ENCODE measurements at regions not wholly inside any gene's neighbourhood (a gene's known extent, or its start where the extent isn't known, plus 50 kb on each side); places are given as distances from the start of the nearest gene placed in this dataset.
"Not testable (repeated sequence)": the region's sequence is repeated elsewhere in the genome, so short reads cannot be mapped to it uniquely, and the experiment has no call there.

- DNase-seq (ENCODE audit: low read depth in 3 of 3): no peak
These were observed 260.2 kb downstream of the SDHAF3 start for GRCh38 chr7:97377713-97378112.

DNA sequence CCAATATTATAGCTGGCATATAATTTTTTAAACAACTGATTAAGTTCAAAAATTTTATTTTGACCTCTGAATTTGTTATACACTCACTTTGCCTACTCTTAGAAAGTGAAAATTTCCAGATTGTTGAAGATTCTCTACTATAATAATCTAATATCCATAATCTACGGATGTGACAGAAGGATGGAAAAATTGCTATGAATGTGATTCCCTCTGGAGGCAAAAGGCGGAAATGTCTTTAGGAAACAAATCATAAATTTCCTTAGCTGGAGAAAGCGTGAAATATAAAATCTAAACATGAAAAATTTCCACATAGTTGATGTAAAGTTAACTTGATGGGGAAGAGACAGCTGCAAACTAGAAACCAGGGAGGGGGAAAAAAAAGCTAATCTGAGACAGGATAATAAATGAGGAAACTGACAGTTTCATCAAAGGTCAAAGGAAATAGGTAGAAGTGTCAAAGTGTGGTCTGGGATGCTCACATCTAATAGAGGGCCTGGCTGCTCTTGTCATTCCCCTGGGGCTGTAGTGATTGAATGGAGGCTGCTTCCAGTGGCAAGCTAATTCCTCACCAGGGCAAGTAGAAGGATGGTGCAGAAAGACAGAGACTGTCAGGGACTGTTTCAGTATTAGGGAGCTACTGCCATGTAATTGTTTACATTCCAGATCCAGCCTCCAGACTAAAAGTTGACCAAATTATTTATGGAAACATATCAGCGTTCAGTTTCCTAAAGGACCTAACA, 264.5 kb downstream of the SDHAF3 start:
- no peak for DNase-seq (ENCODE audit: low read depth in 3 of 3)

DNA sequence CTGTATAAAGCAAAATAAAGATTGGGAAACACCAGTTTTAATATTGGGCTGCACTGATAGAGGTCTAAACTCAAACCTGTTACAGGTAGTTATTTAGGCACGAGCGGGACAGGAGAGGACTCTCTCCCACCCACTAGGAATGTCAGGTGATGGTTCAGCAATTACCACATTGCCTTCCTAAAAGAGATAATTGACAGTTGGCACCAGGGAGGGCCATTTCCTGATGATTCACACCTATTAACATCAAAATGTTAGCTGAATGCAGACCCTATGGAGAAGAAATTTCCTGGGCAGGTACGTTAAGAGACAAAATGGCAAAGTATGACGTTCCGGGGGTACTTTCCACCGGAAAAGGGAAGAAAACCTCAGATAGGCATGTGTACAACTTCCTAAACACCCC, 272.6 kb downstream of the SDHAF3 start:
- DNase-seq (ENCODE audit: low read depth in 3 of 3): no peak

DNA sequence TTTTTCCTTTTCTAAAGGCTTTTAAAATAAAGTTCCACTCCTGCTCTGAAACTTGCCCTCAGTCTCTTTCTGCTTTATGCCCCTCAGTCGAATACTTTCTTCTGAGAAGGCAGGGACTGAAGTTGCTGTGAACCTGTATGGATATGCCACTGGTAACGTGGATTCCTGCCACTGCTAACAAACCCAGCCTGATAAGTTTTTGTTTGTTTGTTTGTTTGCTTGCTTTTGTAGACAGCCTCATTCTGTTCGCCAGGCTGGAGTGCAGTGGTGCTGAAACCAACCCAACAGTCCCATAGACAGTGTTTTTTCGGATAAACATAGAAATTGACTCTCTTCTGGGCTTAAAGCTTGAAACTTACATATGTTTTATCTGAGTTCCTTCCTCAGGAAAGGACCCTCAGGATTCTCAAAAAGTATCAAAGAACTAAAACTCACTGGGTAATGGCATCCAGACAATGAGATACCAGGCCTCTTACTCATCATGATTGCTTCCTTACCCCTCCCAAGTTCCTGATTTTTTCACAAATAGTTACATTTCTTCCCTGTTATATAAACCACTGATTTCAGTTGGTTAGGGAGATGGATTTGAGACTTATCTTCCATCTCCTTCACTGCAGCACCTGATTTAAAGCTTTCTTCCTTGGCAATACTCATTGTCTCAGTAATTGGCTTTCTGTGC, 273.6 kb downstream of the SDHAF3 start:
- no peak for DNase-seq (ENCODE audit: low read depth in 3 of 3)

- DNase-seq (ENCODE audit: low read depth in 3 of 3): no peak
These were observed 283.9 kb downstream of the SDHAF3 start for GRCh38 chr7:97401398-97401797.

DNA sequence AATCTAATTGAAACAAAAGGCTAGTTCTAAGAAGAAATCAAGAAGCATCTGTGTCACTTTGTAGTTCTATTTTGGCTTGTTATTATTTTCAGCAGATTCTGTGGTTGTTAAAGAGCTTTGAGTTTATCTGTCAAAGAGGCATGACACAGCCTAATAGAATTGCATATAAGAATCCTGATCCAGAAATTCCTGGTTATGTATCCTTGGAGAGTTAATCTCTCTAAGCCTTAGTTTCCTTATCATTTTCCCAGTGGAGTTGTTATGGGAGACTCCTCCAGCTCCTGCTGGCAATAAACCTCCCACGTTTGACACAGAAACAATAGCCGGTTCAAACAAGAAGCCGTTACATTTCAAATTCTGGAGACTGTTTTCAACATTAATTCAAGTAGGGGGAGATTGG, 288.3 kb downstream of the SDHAF3 start:
- no peak for DNase-seq (ENCODE audit: low read depth in 3 of 3)

DNA sequence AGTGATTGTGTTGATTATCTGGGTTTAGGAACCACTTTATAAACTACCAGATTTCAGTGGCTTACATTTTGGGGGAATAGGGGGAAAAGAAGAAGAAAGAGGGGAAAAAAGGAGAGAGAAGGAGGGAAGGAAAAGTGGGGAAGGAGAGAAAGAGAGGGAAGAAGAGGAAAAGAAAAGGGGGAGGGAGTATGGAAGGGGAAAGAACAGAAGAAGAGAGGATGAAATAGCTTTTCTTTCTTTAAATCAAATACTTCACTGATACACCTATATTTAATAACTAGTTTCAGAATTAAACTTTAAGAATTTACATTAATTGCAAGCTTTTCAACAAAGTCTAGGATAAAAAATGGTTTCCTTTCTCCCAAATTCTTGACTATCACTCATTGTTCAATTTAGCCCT, 289.6 kb downstream of the SDHAF3 start:
- DNase-seq (ENCODE audit: low read depth in 3 of 3): no peak

- DNase-seq (ENCODE audit: low read depth in 3 of 3): no peak
These were observed 291.8 kb downstream of the SDHAF3 start for GRCh38 chr7:97409346-97409745.

GRCh38 chr7:97418312-97418711, 300.8 kb downstream of the SDHAF3 start:
- DNase-seq (ENCODE audit: low read depth in 3 of 3): no peak

DNA sequence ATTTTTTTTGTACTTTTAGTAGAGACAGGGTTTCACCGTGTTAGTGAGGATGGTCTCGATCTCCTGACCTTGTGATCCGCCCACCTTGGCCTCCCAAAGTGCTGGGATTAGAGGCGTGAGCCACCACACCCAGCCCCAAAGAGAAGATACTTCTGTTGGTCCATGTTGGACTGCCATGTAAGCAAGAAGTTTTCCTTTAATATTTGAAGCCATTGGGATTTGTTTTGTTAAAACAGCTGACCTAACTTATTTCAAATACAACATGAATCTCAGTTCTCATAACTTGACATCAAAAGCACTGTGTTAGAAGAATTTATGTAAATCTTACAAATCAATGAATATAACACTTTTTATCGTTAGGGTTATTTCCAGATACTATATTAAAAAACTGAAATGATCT, 302.4 kb downstream of the SDHAF3 start:
- no peak for DNase-seq (ENCODE audit: low read depth in 3 of 3)

DNA sequence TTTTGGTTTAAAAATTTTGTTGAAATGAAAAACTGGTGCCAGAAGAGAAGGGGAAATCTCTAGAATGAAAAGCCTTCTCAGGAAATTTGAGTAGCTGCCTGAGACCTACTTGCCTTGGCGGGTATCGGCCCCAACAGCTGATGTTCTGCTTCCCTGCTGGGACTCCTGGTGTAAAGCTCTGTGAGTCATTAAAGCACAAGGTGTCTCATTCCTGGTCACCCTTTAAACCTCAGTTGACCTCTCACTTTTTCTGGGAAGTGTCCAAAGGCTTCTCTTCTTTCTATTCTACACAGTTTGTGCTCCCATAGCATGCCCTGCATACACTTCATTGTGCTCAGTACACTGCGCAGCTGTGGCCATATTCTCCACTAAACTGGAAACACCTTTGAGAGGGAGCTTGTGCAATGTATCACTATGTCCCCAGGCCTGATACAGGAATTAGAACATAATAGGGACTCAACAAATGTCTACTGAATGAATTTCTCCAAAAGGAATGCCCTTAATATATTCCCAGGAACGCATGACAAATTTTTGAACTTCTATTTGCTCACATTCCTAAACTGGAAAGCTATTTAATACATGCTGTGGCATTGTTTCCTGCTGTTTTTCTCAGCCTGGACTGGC, 303.9 kb downstream of the SDHAF3 start:
- DNase-seq (ENCODE audit: low read depth in 3 of 3): no peak

GRCh38 chr7:97422046-97422445, 304.5 kb downstream of the SDHAF3 start:
- no peak for DNase-seq (ENCODE audit: low read depth in 3 of 3)

- no peak for DNase-seq (ENCODE audit: low read depth in 3 of 3)
These were observed 301.9 kb upstream of the TAC1 start for GRCh38 chr7:97430006-97430405.

DNA sequence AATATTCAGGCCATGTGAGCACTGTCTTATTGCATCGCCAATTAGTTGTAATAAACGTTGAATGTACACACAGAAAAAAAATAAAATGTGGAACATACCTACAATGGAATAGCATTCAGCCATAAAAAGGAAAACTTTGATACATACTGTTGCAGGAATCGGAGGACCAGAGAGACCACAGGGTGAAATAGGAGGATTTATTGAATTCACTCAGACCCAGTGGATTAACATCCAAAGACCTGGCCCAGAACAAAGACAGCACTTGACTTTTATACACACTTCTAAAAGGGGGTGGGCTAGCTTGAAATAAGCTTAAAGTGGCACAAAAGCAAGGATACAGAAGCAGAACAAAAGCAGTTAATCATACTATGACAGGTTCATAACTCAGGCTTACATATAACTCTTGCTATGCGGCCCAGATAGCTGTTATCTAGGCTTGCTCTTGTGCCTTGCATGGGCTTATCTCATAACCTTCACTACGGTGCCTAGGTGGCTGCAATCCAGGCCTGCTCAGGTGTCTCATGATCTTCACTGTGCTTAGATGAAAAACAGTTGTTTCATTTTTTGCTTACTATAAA, 292.2 kb upstream of the TAC1 start:
- no peak for DNase-seq (ENCODE audit: low read depth in 3 of 3)

DNA sequence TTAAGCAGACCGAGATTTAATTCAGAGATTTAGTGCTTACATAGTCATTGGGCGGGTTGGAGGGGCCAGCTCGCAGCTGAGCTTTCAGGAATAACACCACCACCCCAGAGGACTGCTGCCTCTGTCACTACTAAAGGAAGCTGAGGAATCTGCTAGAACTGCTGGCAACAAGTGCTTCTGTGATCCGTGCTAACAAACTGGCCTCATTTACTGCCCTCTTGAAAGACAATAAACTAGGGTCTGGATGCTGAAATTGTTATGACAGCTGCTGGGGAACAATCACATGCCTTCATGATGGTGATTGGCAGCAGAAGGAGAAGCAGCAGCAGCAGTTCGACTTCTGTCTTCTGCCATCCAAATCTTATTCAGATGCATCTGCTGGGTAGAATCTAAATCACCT, 285.5 kb upstream of the TAC1 start:
- DNase-seq (ENCODE audit: low read depth in 3 of 3): no peak

GRCh38 chr7:97449448-97449847, 282.4 kb upstream of the TAC1 start:
- DNase-seq (ENCODE audit: low read depth in 3 of 3): not testable (repeated sequence)

GRCh38 chr7:97450516-97450915, 281.4 kb upstream of the TAC1 start:
- no peak for DNase-seq (ENCODE audit: low read depth in 3 of 3)

DNA sequence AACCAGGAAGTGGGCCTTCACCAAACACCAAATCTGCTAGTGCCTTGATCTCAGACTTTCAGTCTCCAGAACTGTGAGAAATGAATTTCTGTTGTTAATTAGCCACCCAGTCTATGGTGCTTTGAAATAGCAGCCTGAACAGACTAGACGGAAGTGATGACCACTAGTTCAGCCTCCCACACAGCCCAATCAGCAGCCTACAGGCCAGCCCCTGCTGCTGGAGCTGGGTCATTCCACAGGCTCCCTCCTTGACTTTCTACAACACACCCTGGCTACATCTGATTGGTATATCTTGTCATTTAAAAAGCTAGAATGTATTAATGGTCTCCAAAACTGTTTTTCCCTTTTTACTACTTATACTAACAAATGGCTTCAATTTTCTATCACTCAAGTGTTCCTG, 277.2 kb upstream of the TAC1 start:
- DNase-seq (ENCODE audit: low read depth in 3 of 3): no peak

GRCh38 chr7:97457054-97457453, 274.8 kb upstream of the TAC1 start:
- no peak for DNase-seq (ENCODE audit: low read depth in 3 of 3)

DNA sequence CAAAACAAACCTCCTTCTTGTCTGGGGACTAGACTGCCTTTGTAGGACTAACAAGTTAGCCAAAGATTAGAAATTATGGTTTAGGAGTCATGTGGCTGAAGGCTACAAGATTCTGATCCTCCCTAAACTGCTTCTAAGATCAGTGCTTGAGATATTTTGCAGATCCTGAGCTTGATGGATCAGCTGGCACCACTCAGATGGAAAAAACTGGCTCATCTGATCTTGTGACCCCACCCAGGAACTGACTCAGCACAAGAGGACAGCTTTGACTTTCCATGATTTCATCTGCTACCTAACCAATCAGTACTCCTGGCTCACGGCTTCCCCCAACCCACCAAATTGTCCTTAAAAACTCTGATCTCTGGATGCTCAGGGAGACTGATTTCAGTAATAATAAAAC, 271.5 kb upstream of the TAC1 start:
- DNase-seq (ENCODE audit: low read depth in 3 of 3): no peak

GRCh38 chr7:97461596-97461995, 270.3 kb upstream of the TAC1 start:
- no peak for DNase-seq (ENCODE audit: low read depth in 3 of 3)

DNA sequence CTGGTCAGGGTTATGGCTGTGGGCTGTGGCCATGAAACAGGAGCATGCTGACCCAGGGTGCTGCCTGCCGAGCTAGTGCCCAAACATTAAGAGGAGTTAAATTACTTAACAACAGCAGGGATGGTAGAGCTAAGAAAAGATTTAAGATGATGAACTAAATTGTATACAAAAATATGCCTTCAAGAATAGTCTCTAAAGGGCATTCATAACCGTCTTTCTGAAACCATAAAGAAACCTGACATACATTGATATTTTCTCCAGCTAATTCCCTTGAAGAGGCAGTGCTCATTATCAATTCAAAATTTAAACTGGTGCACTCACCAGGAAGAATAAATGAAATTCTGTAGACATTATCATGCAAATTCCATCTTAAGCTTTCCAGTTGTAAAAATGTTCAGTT, 265.8 kb upstream of the TAC1 start:
- no peak for DNase-seq (ENCODE audit: low read depth in 3 of 3)

Data from stimulated activated CD4-positive, alpha-beta T cell treated with anti-CD3 and anti-CD28 coated beads, TNF-alpha, amount 100 ng/mL, for 24 hours (primary cell).